AG04449 (cell line): ENCODE measurements at regions not wholly inside any gene's neighbourhood (a gene's known extent, or its start where the extent isn't known, plus 50 kb on each side); places are given as distances from the start of the nearest gene placed in this dataset.

Experiments used
- CTCF ChIA-PET: fragments of 350-600 bp; formaldehyde crosslinking; extraction: SDS; loops from one replicate; lab custom pipeline; 2021; ENCODE audit warnings: antibody characterized with exemption; lab: Yijun Ruan, JAX
- POLR2A ChIA-PET: fragments of 400-600, 350-600 bp; formaldehyde crosslinking; extraction: SDS; loops from one replicate; lab custom pipeline; 2020; ENCODE audit warnings: antibody characterized with exemption, inconsistent platforms; lab: Yijun Ruan, JAX
- DNase-seq: peaks from one replicate; pipeline ENCODE4 v3.0.0-alpha.2; 2010; ENCODE audit warnings: low read depth, low spot score
- H3K4me3 ChIP-seq: 2 replicates; pipeline ENCODE4 v1.5.1; 2011; ENCODE audit warnings: low read depth, mild to moderate bottlenecking, control low read depth, low read length
- CTCF ChIP-seq: IDR thresholded peaks from one replicate; pipeline ENCODE4 v1.5.1; 2011; ENCODE audit warnings: mild to moderate bottlenecking, moderate library complexity, low read length, control low read depth, inconsistent platforms; ENCODE audit not compliant: insufficient read depth; ENCODE audit errors: missing control alignments

- TF ChIP-seq CTCF: no peak
- ChIA-PET POLR2A (no interaction called here), CTCF (no interaction called here)
- no peak for DNase-seq
- no peak overlapping the region for H3K4me3 ChIP-seq
Measured at GRCh38 chr10:36278176-36278575, 636.1 kb upstream of the FZD8 start.

GRCh38 chr10:36277459-36277858 lies 635.4 kb upstream of the FZD8 start:
- CTCF ChIA-PET: no interaction called here
- no peak for TF ChIP-seq CTCF
- H3K4me3 ChIP-seq: no peak overlapping the region
- POLR2A ChIA-PET: no interaction called here
- DNase-seq: no peak

- no peak overlapping the region for H3K4me3 ChIP-seq
- POLR2A ChIA-PET: no interaction called here
- no peak for TF ChIP-seq CTCF
- no peak for DNase-seq
- CTCF ChIA-PET: no interaction called here
Measured at GRCh38 chr10:36271627-36272340, 629.7 kb upstream of the FZD8 start.

- TF ChIP-seq CTCF: no peak
- POLR2A ChIA-PET: no interaction called here
- DNase-seq: no peak
- no peak overlapping the region for H3K4me3 ChIP-seq
- CTCF ChIA-PET: no interaction called here
Measured at GRCh38 chr10:36269222-36269621, 627.1 kb upstream of the FZD8 start.

GRCh38 chr10:36266923-36267322 lies 624.8 kb upstream of the FZD8 start:
- H3K4me3 ChIP-seq: no peak overlapping the region
- no peak for DNase-seq
- TF ChIP-seq CTCF: no peak
- POLR2A ChIA-PET: no interaction called here
- CTCF ChIA-PET: no interaction called here

GRCh38 chr10:36265741-36266140 lies 623.6 kb upstream of the FZD8 start:
- ChIA-PET POLR2A (no interaction called here), CTCF (interaction anchor here (0.9 kb wide), 1 partner anchor 13 kb away, joined by 3 read pairs; no protein-coding TSS in a partner anchor)
- TF ChIP-seq CTCF: no peak
- H3K4me3 ChIP-seq: no peak overlapping the region
- DNase-seq: no peak
